Left lung (tissue), 4 donors: ENCODE measurements at regions not wholly inside any gene's neighbourhood (a gene's known extent, or its start where the extent isn't known, plus 50 kb on each side); places are given as distances from the start of the nearest gene placed in this dataset.

ENCODE experiments used
- ATAC-seq: fragments of 200-7000 bp; cut with Tn5 transposase; one replicate; pipeline ENCODE4 v1.9.1; 2020; ENCODE audit warnings: moderate library complexity
- DNase-seq, 4 donors: peaks; one replicate each; pipeline ENCODE4 v3.0.0-alpha.2; 2013 to 2020
- H3K27ac ChIP-seq, 2 donors: fragments of 200-600 bp; sonication (generic) in 1 of 2; one replicate each; pipeline versions ENCODE4 v1.5.0 to v1.8.0; 2020 to 2021
- H3K27me3 ChIP-seq, 2 donors: fragments of 200-600 bp; sonication (generic) in 1 of 2; one replicate each; pipeline versions ENCODE4 v1.5.0 to v1.8.0; 2020 to 2021
- H3K36me3 ChIP-seq, 2 donors: fragments of 200-600 bp; sonication (generic) in 1 of 2; one replicate each; pipeline versions ENCODE4 v1.5.0 to v1.8.0; 2020 to 2021
- H3K4me1 ChIP-seq, 2 donors: fragments of 200-600 bp; one replicate each; pipeline ENCODE4 v1.8.0; 2021
- H3K4me3 ChIP-seq, 2 donors: fragments of 200-600 bp; sonication (generic) in 1 of 2; one replicate each; pipeline versions ENCODE4 v1.5.0 to v1.8.0; 2020 to 2021; ENCODE audit warnings: mild to moderate bottlenecking in 1 of 2
- H3K9me3 ChIP-seq, 2 donors: fragments of 200-600 bp; sonication (generic) in 1 of 2; one replicate each; pipeline versions ENCODE4 v1.5.0 to v1.8.0; 2020 to 2021
- intact Hi-C, 2 donors: fragments of 100-400 bp; cut with DNase I; formaldehyde crosslinking; loops; one replicate each; pipeline versions ENCODE4 v1.11.2 to v1.14.2; 2022
- TF ChIP-seq, protein P1 (sequence below), 2 donors: fragments of 200-600 bp; sonication (generic) in 1 of 2; IDR thresholded peaks; one replicate each; pipeline versions ENCODE4 v1.5.0 to v1.8.0; 2021; ENCODE audit warnings: antibody characterized with exemption in 2 of 2
- donor health status: DM: no; HTN: yes; CAD: no.
- donor health status: DM: no; HTN: no; CAD: no.

DNA sequence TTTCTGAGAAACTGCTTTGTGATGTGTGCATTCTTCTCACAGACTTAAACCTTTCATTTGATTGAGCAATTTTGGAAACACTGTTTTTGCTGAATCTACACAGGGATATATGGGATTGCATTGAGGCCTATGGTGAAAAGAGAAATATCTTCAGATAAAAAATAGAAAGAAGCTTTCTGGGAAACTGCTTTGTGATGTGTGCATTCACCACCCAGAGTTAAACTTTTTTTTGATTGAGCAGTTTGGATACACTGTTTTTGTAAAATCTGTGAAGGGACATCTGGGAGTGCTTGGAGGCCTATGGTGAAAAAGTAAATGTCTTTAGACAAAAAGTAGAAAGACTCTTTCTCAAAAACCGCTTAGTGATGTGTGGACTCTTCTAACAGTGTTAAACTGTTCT lies 1683.8 kb downstream of the UQCRFS1 start:
- H3K27ac ChIP-seq = no peak overlapping the region
- intact Hi-C loops = no loop called here
- no peak for DNase-seq
- no peaks in the 10 kb centered on the region for H3K36me3 ChIP-seq
- no peak for ATAC-seq
- no peak overlapping the region for H3K4me3 ChIP-seq
- no peaks in the 10 kb centered on the region for H3K4me1 ChIP-seq
- peaks cover 0 to 100% of the 10 kb centered on the region in 2 donors for H3K9me3 ChIP-seq
- TF ChIP-seq, protein P1, sequence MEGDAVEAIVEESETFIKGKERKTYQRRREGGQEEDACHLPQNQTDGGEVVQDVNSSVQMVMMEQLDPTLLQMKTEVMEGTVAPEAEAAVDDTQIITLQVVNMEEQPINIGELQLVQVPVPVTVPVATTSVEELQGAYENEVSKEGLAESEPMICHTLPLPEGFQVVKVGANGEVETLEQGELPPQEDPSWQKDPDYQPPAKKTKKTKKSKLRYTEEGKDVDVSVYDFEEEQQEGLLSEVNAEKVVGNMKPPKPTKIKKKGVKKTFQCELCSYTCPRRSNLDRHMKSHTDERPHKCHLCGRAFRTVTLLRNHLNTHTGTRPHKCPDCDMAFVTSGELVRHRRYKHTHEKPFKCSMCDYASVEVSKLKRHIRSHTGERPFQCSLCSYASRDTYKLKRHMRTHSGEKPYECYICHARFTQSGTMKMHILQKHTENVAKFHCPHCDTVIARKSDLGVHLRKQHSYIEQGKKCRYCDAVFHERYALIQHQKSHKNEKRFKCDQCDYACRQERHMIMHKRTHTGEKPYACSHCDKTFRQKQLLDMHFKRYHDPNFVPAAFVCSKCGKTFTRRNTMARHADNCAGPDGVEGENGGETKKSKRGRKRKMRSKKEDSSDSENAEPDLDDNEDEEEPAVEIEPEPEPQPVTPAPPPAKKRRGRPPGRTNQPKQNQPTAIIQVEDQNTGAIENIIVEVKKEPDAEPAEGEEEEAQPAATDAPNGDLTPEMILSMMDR (IDR thresholded peaks at IDR 0.05) = no peak
- no peaks in the 10 kb centered on the region for H3K27me3 ChIP-seq

DNA sequence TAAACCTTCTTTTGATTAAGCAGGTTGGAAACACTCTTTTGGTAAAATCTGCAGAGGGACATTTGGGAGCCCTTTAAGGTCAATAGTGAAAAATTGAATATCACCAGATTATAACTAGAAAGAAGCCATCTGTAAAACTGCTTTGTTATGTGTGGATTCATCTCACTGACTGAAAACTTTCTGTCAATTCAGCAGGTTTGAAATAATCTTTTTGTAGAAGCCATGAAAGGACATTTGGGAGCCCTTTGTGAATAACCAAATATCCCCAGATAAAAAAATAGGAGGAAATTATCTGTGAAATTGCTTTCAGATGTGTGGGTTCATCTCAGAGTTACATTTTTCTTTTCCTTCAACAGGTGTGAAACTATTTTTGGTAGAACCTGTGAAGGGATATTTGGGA lies 1690.7 kb downstream of the UQCRFS1 start:
- Histone ChIP-seq H3K4me1 (no peaks in the 10 kb centered on the region), H3K9me3 (peaks cover 0 to 98% of the 10 kb centered on the region in 2 donors), H3K27ac (no peak overlapping the region), H3K27me3 (no peaks in the 10 kb centered on the region), H3K4me3 (no peak overlapping the region), H3K36me3 (no peaks in the 10 kb centered on the region)
- intact Hi-C loops = no loop called here
- DNase-seq (no peak), ATAC-seq (no peak)
- TF ChIP-seq, protein P1 (IDR thresholded peaks at IDR 0.05) = no peak
